Dedifferentiated amniotic fluid mesenchymal stem cell (primary cell): ENCODE measurements at regions not wholly inside any gene's neighbourhood (a gene's known extent, or its start where the extent isn't known, plus 50 kb on each side); places are given as distances from the start of the nearest gene placed in this dataset.

Source experiments
- DNase-seq: peaks from one replicate; pipeline ENCODE4 v3.0.0-alpha.2; 2016; ENCODE audit errors: extremely low spot score

- DNase-seq: no peak
Measured at GRCh38 chr10:1954300-1954699, 217.0 kb upstream of the ADARB2 start.

- no peak for DNase-seq
Measured at GRCh38 chr10:1952126-1953095, 215.1 kb upstream of the ADARB2 start.

GRCh38 chr10:1950803-1951495 lies 213.6 kb upstream of the ADARB2 start:
- no peak for DNase-seq

- no peak for DNase-seq
Measured at GRCh38 chr10:1947464-1948003, 210.2 kb upstream of the ADARB2 start.

GRCh38 chr10:1944487-1944886 lies 207.2 kb upstream of the ADARB2 start:
- DNase-seq: no peak

GRCh38 chr10:1942478-1942877 lies 205.2 kb upstream of the ADARB2 start:
- no peak for DNase-seq

GRCh38 chr10:1939016-1939415 lies 201.7 kb upstream of the ADARB2 start:
- no peak for DNase-seq

- DNase-seq: no peak
Measured at GRCh38 chr10:1938317-1938716, 201.0 kb upstream of the ADARB2 start.

- DNase-seq: no peak
Measured at GRCh38 chr10:1935912-1936311, 198.6 kb upstream of the ADARB2 start.

- no peak for DNase-seq
Measured at GRCh38 chr10:1933215-1933614, 195.9 kb upstream of the ADARB2 start.

- DNase-seq: no peak
Measured at GRCh38 chr10:1932692-1933094, 195.4 kb upstream of the ADARB2 start.

GRCh38 chr10:1928606-1929005 lies 191.3 kb upstream of the ADARB2 start:
- no peak for DNase-seq

GRCh38 chr10:1923998-1924397 lies 186.7 kb upstream of the ADARB2 start:
- DNase-seq: no peak

- no peak for DNase-seq
Measured at GRCh38 chr10:1923586-1923985, 186.3 kb upstream of the ADARB2 start.

- DNase-seq: no peak
Measured at GRCh38 chr10:1920941-1921340, 183.6 kb upstream of the ADARB2 start.

GRCh38 chr10:1920127-1920526 lies 182.8 kb upstream of the ADARB2 start:
- no peak for DNase-seq

- no peak for DNase-seq
Measured at GRCh38 chr10:1911771-1912170, 174.4 kb upstream of the ADARB2 start.

- DNase-seq: no peak
Measured at GRCh38 chr10:1903982-1904381, 166.7 kb upstream of the ADARB2 start.

GRCh38 chr10:1896153-1896552 lies 158.8 kb upstream of the ADARB2 start:
- no peak for DNase-seq

- no peak for DNase-seq
Measured at GRCh38 chr10:1895691-1896090, 158.4 kb upstream of the ADARB2 start.

GRCh38 chr10:1894912-1895311 lies 157.6 kb upstream of the ADARB2 start:
- DNase-seq: no peak

- DNase-seq: no peak
Measured at GRCh38 chr10:1893941-1894340, 156.6 kb upstream of the ADARB2 start.

- no peak for DNase-seq
Measured at GRCh38 chr10:1886039-1886438, 148.7 kb upstream of the ADARB2 start.
